GM21786 (cell line): ENCODE measurements at regions not wholly inside any gene's neighbourhood (a gene's known extent, or its start where the extent isn't known, plus 50 kb on each side); places are given as distances from the start of the nearest gene placed in this dataset.

Source experiments
- ATAC-seq: cut with Tn5 transposase; IDR thresholded peaks from one replicate; pipeline ENCODE4 v1.9.1; 2021; ENCODE audit not compliant: unreplicated experiment

GRCh38 chr1:55374801-55375616 lies 159.8 kb upstream of the USP24 start:
- no peak for ATAC-seq

GRCh38 chr1:55374216-55374615 lies 159.1 kb upstream of the USP24 start:
- no peak for ATAC-seq

- ATAC-seq = no peak
Observed at GRCh38 chr1:55369474-55369873, 154.3 kb upstream of the USP24 start.

GRCh38 chr1:55368698-55369097 lies 153.5 kb upstream of the USP24 start:
- ATAC-seq = no peak

GRCh38 chr1:55367273-55367672 lies 152.1 kb upstream of the USP24 start:
- ATAC-seq = no peak

GRCh38 chr1:55364216-55364615 lies 149.1 kb upstream of the USP24 start:
- ATAC-seq = no peak

GRCh38 chr1:55363268-55363667 lies 148.1 kb upstream of the USP24 start:
- no peak for ATAC-seq

GRCh38 chr1:55362558-55362957 lies 147.4 kb upstream of the USP24 start:
- ATAC-seq = no peak

- no peak for ATAC-seq
Observed at GRCh38 chr1:55359611-55360010, 144.4 kb upstream of the USP24 start.

- ATAC-seq = no peak
Observed at GRCh38 chr1:55358581-55358980, 143.4 kb upstream of the USP24 start.

GRCh38 chr1:55355549-55355948 lies 140.4 kb upstream of the USP24 start:
- ATAC-seq = no peak

- no peak for ATAC-seq
Observed at GRCh38 chr1:55353707-55354620, 138.8 kb upstream of the USP24 start.

GRCh38 chr1:55352811-55353180 lies 137.6 kb upstream of the USP24 start:
- no peak for ATAC-seq

- ATAC-seq = no peak
Observed at GRCh38 chr1:55352080-55352810, 137.1 kb upstream of the USP24 start.

GRCh38 chr1:55348356-55348755 lies 133.2 kb upstream of the USP24 start:
- no peak for ATAC-seq

GRCh38 chr1:55347866-55348265 lies 132.7 kb upstream of the USP24 start:
- ATAC-seq = no peak

- ATAC-seq = no peak
Observed at GRCh38 chr1:55347041-55347440, 131.9 kb upstream of the USP24 start.

- ATAC-seq = no peak
Observed at GRCh38 chr1:55346586-55346985, 131.4 kb upstream of the USP24 start.

GRCh38 chr1:55339681-55340080 lies 124.5 kb upstream of the USP24 start:
- no peak for ATAC-seq

- no peak for ATAC-seq
Observed at GRCh38 chr1:55338448-55338820, 123.3 kb upstream of the USP24 start.

GRCh38 chr1:55337801-55338447 lies 122.8 kb upstream of the USP24 start:
- peak; percentile 56 for ATAC-seq
